ENCODE measurements at regions not wholly inside any gene's neighbourhood (a gene's known extent, or its start where the extent isn't known, plus 50 kb on each side); places are given as distances from the start of the nearest gene placed in this dataset.
"Not testable (repeated sequence)": the region's sequence is repeated elsewhere in the genome, so short reads cannot be mapped to it uniquely, and the experiment has no call there.

DNA sequence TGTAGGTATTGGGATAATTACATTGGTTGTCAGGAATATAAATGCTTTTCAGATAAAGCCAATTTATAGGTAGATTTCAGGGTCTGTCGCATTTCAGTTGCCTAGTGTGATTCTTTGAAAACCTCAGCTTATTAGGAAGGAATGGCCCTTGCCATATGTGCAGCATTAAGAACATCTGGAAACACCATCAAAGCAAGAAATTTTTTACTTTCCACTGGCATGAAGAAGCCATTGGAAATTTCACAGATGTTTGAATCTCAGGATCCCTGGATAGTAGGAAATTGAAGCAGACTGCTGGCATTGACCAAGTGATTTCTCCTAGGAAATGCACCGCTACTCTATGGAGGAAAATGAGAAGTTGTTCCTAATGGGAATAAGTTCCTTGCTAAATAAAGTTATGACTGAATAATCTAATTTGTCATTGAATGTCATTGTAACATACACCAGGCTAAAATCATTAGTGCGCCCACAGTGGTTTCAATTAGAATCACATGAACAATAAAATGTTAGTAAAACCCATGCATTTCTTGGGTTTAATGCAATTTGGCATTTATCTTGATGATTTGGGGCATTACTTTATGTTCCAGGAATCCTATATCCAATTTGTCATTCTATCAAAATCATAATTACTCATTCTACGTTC is 950.1 kb downstream of the EPHA7 start:
- DNase-seq (ENCODE audit: low spot score) = no peak
- no peak overlapping the region for H3K27ac Mint-ChIP-seq
- H3K4me3 Mint-ChIP-seq (ENCODE audit: low read depth) = no peak overlapping the region
- H3K27me3 Mint-ChIP-seq (ENCODE audit: low read depth) = no peaks in the 10 kb centered on the region
- H3K36me3 Mint-ChIP-seq (ENCODE audit: low read depth) = no peaks in the 10 kb centered on the region
- no peaks in the 10 kb centered on the region for H3K4me1 Mint-ChIP-seq (ENCODE audit: low read depth)
- intact Hi-C loops (cut with micrococcal nuclease) = no loop called here
- H3K9me3 Mint-ChIP-seq = peaks cover 19% of the 10 kb centered on the region

DNA sequence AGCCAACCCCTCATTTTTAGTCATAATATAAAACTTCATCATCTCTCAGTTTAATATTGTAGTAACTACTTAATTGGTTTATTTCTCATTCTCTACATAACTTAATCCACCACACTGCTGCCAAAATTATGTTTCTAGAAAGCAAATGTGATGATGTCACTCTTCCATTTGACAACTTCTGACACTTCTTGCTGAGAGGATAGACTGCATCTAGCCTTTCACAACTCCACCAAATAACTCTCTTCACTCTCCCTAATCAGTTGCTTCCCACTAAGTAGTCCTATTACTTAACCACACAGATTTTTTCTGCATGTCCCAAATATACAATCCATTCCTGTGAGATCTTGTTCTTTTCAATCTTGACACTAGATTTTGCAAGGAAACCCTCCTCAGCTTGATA is 951.3 kb downstream of the EPHA7 start:
- no peak for DNase-seq (ENCODE audit: low spot score)
- Mint-ChIP-seq H3K9me3 (peaks cover 17% of the 10 kb centered on the region), H3K4me1 (ENCODE audit: low read depth) (no peaks in the 10 kb centered on the region), H3K36me3 (ENCODE audit: low read depth) (no peaks in the 10 kb centered on the region), H3K27ac (no peak overlapping the region), H3K27me3 (ENCODE audit: low read depth) (no peaks in the 10 kb centered on the region), H3K4me3 (ENCODE audit: low read depth) (no peak overlapping the region)
- intact Hi-C loops (cut with micrococcal nuclease) = no loop called here

DNA sequence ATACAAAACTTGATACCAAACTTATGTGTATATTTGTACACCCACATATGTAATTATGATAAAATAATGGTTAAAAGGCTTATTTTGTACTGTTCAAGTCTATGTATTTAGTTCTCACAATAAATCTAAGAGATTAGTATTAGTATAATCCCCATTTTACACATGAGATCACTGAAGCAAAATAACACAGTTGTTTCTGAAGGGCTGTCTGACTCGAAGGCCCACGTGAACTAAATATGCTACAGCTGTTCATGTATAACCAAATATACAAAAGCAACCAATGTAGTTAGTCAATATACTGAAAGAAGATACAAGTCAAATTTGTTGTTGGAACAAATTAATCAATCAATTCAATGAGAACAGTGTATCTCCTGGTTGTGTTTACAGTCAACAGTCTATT is 959.2 kb downstream of the EPHA7 start:
- Mint-ChIP-seq H3K36me3 (ENCODE audit: low read depth) (no peaks in the 10 kb centered on the region), H3K27me3 (ENCODE audit: low read depth) (no peaks in the 10 kb centered on the region), H3K27ac (no peak overlapping the region), H3K4me3 (ENCODE audit: low read depth) (no peak overlapping the region), H3K9me3 (peaks cover 12% of the 10 kb centered on the region), H3K4me1 (ENCODE audit: low read depth) (no peaks in the 10 kb centered on the region)
- intact Hi-C loops (cut with micrococcal nuclease) = no loop called here
- DNase-seq (ENCODE audit: low spot score) = no peak

DNA sequence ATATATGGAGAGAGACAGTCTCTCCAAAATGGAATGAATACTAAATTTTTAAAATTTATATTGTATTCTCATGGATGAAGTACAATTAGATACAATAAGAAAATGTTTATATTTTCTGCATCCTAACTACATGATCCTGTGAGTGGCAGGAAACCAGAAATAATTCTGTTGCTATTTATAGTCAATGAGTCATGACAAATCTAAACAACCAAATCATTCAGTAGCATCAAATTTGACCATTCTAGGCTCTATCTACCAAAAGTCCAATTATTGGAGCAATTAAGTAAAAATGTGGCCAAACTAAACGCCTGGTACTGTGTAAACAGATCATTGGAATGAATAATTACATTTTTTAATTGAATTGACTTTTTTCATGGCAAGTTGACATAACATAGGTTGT is 959.8 kb downstream of the EPHA7 start:
- H3K36me3 Mint-ChIP-seq (ENCODE audit: low read depth) = no peaks in the 10 kb centered on the region
- H3K4me1 Mint-ChIP-seq (ENCODE audit: low read depth) = no peaks in the 10 kb centered on the region
- DNase-seq (ENCODE audit: low spot score) = no peak
- no peak overlapping the region for H3K4me3 Mint-ChIP-seq (ENCODE audit: low read depth)
- no peaks in the 10 kb centered on the region for H3K27me3 Mint-ChIP-seq (ENCODE audit: low read depth)
- H3K27ac Mint-ChIP-seq = no peak overlapping the region
- H3K9me3 Mint-ChIP-seq = peaks cover 8% of the 10 kb centered on the region
- intact Hi-C loops (cut with micrococcal nuclease) = no loop called here

DNA sequence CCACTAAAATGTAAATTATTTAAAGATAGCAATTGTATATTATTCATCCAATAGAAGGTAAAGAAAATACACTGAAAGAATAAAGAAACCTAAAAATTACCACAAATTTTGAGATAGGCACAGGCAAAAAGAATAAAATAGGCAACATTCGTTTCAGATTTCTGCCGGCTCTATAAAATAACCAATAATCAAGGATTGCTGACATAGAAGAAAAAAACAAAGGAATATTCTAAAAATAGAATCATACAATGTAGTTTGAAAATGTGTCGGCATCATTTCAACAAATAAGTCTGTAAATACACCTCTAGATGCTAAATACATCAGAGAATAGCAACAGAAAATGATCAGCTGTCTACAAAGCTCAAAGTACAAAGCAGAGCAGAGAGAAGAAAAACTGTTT is 973.3 kb downstream of the EPHA7 start:
- Mint-ChIP-seq H3K4me1 (ENCODE audit: low read depth) (no peaks in the 10 kb centered on the region), H3K36me3 (ENCODE audit: low read depth) (no peaks in the 10 kb centered on the region), H3K4me3 (ENCODE audit: low read depth) (no peak overlapping the region), H3K9me3 (peaks cover 21% of the 10 kb centered on the region), H3K27ac (no peak overlapping the region), H3K27me3 (ENCODE audit: low read depth) (no peaks in the 10 kb centered on the region)
- DNase-seq (ENCODE audit: low spot score) = no peak
- intact Hi-C loops (cut with micrococcal nuclease) = no loop called here

DNA sequence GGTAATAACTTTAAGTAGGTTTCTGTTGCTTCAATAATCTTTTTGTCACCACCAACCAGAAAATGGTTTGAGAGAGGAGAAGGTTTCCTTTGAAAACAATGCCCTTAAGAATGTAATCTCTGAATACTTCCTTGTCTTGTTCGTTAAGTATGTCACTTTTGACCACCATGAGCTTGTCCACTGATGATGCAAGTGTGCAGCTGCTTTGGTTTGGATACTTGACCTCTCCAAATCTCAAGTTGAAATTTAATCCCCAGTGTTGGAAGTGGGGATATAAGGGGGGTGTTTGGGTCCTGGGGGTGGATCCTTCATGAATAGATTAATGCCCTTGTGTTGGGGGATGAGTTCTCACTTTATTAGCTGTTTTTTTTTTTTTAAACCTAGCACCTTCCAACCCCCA is 985.4 kb downstream of the EPHA7 start:
- no peak overlapping the region for H3K4me3 Mint-ChIP-seq (ENCODE audit: low read depth)

DNA sequence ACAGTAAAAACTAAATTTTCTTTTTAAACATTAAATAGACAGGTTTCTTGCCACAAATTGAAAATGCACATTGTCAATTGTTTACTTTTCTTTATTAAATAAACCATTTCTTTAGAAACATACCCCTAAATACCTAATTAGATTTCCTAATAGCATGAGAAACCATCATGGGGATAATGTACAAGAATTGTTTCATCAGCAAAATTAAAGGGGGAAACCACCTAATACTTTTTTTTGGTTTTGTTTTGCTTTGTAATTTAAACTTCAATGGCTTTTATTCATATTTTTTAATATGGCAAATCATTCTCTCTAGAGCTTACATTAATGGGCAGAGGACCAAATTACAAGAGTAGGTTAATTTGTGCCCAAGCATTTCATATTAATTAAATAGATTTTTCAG is 987.9 kb downstream of the EPHA7 start:
- no peak for DNase-seq (ENCODE audit: low spot score)
- H3K36me3 Mint-ChIP-seq (ENCODE audit: low read depth) = no peaks in the 10 kb centered on the region
- intact Hi-C loops (cut with micrococcal nuclease) = no loop called here
- no peak overlapping the region for H3K4me3 Mint-ChIP-seq (ENCODE audit: low read depth)
- peaks cover 14% of the 10 kb centered on the region for H3K9me3 Mint-ChIP-seq
- H3K27me3 Mint-ChIP-seq (ENCODE audit: low read depth) = no peaks in the 10 kb centered on the region
- H3K27ac Mint-ChIP-seq = no peak overlapping the region
- H3K4me1 Mint-ChIP-seq (ENCODE audit: low read depth) = no peaks in the 10 kb centered on the region

More for the DNA sequence above, 985.4 kb downstream of the EPHA7 start:
- Mint-ChIP-seq H3K4me1 (ENCODE audit: low read depth) (no peaks in the 10 kb centered on the region), H3K36me3 (ENCODE audit: low read depth) (no peaks in the 10 kb centered on the region), H3K9me3 (peaks cover 13% of the 10 kb centered on the region), H3K27ac (no peak overlapping the region), H3K27me3 (ENCODE audit: low read depth) (no peaks in the 10 kb centered on the region)
- DNase-seq (ENCODE audit: low spot score) = no peak
- intact Hi-C loops (cut with micrococcal nuclease) = no loop called here

DNA sequence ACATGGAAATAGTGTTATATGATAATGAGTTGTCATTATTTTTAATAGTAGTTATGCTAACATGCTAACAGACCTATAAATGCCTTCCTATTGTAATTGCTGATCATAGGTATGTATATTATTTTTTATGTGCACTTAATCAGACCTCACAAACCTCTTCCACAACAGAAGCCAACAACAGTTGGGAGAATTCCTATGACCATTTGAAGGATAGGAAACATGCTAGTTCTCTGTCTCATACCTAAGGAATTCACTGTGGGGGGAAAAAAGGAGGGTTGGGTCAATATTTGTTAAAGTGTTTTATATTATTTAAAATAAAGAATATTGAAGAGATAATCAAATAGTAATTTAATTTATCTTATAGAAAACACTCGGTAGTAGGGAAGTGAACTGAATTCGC is 990.9 kb downstream of the EPHA7 start:
- no peaks in the 10 kb centered on the region for H3K36me3 Mint-ChIP-seq (ENCODE audit: low read depth)
- intact Hi-C loops (cut with micrococcal nuclease) = no loop called here
- H3K4me3 Mint-ChIP-seq (ENCODE audit: low read depth) = no peak overlapping the region
- no peaks in the 10 kb centered on the region for H3K27me3 Mint-ChIP-seq (ENCODE audit: low read depth)
- no peak for DNase-seq (ENCODE audit: low spot score)
- no peak overlapping the region for H3K27ac Mint-ChIP-seq
- peaks cover 18% of the 10 kb centered on the region for H3K9me3 Mint-ChIP-seq
- H3K4me1 Mint-ChIP-seq (ENCODE audit: low read depth) = no peaks in the 10 kb centered on the region

DNA sequence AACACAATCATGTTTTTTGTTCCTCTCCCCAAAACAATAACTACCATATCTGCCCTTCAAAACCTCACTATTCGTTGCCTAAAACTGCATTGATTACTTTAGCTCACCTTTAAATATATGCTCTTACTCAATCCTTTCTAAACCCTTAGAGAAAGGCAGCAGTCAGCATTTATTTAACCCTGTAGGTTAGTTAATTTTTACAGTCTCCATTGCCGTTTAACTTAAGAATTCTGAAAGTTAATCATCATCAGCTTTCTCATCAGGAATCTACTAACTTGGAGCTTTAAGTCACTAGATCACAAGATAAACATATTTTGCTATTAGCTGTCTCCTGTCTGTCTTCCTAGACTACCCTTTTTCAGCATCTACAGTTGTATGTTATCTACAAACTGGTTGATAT is 991.9 kb downstream of the EPHA7 start:
- peaks cover 18% of the 10 kb centered on the region for H3K9me3 Mint-ChIP-seq
- no peaks in the 10 kb centered on the region for H3K27me3 Mint-ChIP-seq (ENCODE audit: low read depth)
- intact Hi-C loops (cut with micrococcal nuclease) = no loop called here
- no peaks in the 10 kb centered on the region for H3K36me3 Mint-ChIP-seq (ENCODE audit: low read depth)
- H3K4me3 Mint-ChIP-seq (ENCODE audit: low read depth) = no peak overlapping the region
- no peak overlapping the region for H3K27ac Mint-ChIP-seq
- H3K4me1 Mint-ChIP-seq (ENCODE audit: low read depth) = no peaks in the 10 kb centered on the region
- no peak for DNase-seq (ENCODE audit: low spot score)

DNA sequence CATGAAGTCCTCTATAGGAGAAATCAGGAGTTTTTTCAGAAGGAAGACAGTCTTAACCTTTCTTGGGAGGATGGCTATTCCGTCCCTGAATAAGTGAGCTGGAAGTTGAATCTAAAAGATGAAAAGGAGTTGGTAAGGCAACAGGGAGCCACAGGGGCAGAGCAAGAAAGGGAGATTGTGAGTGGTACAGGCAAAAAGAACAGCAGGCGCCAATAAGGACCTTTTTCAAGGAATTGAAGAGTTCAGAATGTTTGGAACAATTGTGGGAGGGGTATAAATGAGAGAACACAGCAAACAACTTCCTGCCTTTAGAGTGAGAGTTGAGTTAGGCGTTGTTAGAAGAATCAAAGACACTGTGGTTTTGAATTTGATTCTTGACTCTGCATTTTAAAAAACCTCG is 1003.7 kb downstream of the EPHA7 start:
- H3K36me3 Mint-ChIP-seq (ENCODE audit: low read depth) = no peaks in the 10 kb centered on the region
- intact Hi-C loops (cut with micrococcal nuclease) = no loop called here

DNA sequence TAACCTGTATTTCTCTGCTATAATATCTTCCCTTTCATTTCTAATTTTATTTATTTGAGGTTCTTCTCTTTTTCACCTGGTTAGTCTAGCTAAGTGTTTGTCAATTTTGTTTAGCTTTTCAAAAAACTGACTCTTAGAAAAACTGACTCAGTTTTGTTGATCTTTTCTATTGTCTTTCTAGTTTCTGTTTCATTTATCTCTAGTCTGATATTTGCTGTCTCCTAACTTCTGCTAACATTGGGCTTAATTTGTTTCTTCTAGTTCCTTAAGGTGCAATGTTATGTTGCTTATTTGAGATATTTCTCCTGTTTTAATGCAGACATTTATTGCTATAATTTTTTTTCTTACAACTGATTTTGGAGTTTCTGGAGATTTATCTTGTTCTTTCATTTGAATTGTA is 1011.0 kb downstream of the EPHA7 start:
- no peak overlapping the region for H3K27ac Mint-ChIP-seq
- intact Hi-C loops (cut with micrococcal nuclease) = no loop called here

More for the DNA sequence above, 1003.7 kb downstream of the EPHA7 start:
- DNase-seq (ENCODE audit: low spot score) = no peak
- Mint-ChIP-seq H3K4me3 (ENCODE audit: low read depth) (no peak overlapping the region), H3K27me3 (ENCODE audit: low read depth) (no peaks in the 10 kb centered on the region), H3K27ac (no peak overlapping the region), H3K9me3 (peaks cover 13% of the 10 kb centered on the region), H3K4me1 (ENCODE audit: low read depth) (no peaks in the 10 kb centered on the region)

DNA sequence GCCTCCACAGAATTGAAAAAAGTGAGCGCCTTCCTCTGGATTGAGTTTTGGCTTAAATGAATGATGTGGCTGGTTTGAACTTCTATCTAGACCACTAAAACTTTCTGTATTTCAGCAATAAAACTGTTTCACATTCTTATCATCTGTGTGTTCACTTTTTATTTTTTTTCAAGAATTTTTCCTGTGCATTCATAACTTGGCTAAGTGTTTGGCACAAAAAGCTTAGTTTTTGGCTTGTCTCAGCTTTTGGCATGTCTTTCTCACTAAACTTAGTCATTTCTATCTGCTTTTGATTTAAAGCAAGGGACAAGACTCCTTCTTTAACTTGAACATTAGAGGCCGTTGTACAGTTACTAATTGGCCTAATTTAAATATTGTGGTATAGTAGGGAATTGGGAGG is 1015.1 kb downstream of the EPHA7 start:
- peaks cover 16% of the 10 kb centered on the region for H3K9me3 Mint-ChIP-seq
- no peak overlapping the region for H3K4me3 Mint-ChIP-seq (ENCODE audit: low read depth)
- intact Hi-C loops (cut with micrococcal nuclease) = no loop called here
- no peak overlapping the region for H3K27ac Mint-ChIP-seq
- no peaks in the 10 kb centered on the region for H3K36me3 Mint-ChIP-seq (ENCODE audit: low read depth)
- H3K4me1 Mint-ChIP-seq (ENCODE audit: low read depth) = no peaks in the 10 kb centered on the region
- no peak for DNase-seq (ENCODE audit: low spot score)
- no peaks in the 10 kb centered on the region for H3K27me3 Mint-ChIP-seq (ENCODE audit: low read depth)

More for the DNA sequence above, 1011.0 kb downstream of the EPHA7 start:
- Mint-ChIP-seq H3K27me3 (ENCODE audit: low read depth) (no peaks in the 10 kb centered on the region), H3K9me3 (peaks cover 30% of the 10 kb centered on the region), H3K4me3 (ENCODE audit: low read depth) (no peak overlapping the region), H3K36me3 (ENCODE audit: low read depth) (no peaks in the 10 kb centered on the region), H3K4me1 (ENCODE audit: low read depth) (no peaks in the 10 kb centered on the region)
- DNase-seq (ENCODE audit: low spot score) = no peak

DNA sequence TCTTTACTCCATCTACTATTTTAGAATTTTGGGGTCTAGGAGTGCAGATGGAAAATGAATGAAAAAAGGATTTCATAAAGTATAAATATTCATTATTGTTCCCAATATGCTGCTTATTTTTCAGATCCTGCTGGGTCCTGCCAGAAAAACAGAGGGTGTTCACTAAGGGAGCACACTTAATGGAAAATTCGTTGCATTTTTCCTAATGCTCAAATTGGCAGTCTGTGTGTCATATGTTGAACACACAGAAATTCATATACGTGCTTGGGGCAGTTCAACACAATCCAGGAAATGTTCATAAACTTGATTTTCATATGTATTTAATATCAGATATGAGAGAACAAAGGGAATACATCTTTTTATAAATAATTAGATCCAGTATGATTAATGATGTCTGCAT is 1019.4 kb downstream of the EPHA7 start:
- Mint-ChIP-seq H3K4me3 (ENCODE audit: low read depth) (no peak overlapping the region), H3K36me3 (ENCODE audit: low read depth) (no peaks in the 10 kb centered on the region), H3K27me3 (ENCODE audit: low read depth) (no peaks in the 10 kb centered on the region), H3K27ac (no peak overlapping the region), H3K9me3 (peaks cover 7% of the 10 kb centered on the region), H3K4me1 (ENCODE audit: low read depth) (no peaks in the 10 kb centered on the region)
- intact Hi-C loops (cut with micrococcal nuclease) = no loop called here
- no peak for DNase-seq (ENCODE audit: low spot score)

DNA sequence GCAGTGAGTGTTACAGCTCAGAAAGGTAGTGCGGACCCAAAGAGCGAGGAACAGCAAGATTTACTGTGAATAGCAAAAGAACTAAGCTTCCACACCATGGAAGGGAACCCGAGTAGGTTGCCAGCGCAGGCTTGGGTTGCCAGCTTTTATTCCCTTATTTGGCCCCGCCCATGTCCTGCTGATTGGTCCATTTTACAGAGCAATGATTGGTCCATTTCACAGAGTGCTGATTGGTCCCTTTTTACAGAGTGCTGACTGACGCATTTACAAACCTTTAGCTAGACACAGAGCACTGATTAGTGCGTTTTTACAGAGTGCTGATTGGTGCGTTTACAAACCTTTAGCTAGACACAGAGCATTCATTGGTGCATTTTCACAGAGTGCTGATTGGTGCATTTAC is 1030.7 kb downstream of the EPHA7 start:
- H3K27ac Mint-ChIP-seq; H3K4me3 Mint-ChIP-seq (ENCODE audit: low read depth); H3K27me3 Mint-ChIP-seq (ENCODE audit: low read depth); H3K9me3 Mint-ChIP-seq; H3K4me1 Mint-ChIP-seq (ENCODE audit: low read depth); DNase-seq (ENCODE audit: low spot score); intact Hi-C loops (cut with micrococcal nuclease); H3K36me3 Mint-ChIP-seq (ENCODE audit: low read depth): not testable (repeated sequence)

Data from activated T-helper 2 cell treated with anti-CD3 and anti-CD28 coated beads, Interferon-gamma antibody, Interleukin-2, Interleukin-4, amounts not matched to agents 10 μg/mL and 5 μg/mL and 100 μg/mL, durations not matched to agents 14 hours and 24 hours and 36 hours (primary cell).